ENCODE measurements at regions not wholly inside any gene's neighbourhood (a gene's known extent, or its start where the extent isn't known, plus 50 kb on each side); places are given as distances from the start of the nearest gene placed in this dataset.

DNA sequence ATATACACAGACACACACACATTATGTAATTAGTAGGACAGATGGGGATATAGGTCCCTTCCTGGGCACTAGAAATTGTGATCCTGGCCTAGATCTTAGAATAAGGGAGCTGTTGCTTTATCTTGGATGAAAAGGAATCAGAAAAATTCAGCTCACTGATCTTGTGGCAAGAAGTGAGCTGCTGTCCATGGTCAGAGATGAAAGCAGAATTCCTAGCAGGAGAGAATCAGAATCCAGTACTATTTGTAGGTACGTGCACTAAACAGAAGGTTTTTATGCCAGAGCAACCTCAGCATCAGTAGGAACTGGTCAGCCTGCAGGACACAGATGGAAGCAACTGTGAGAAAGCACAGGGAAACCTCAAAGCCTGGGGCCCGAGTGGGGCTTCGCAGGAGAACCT is 549.2 kb upstream of the POM121L12 start:
- TF ChIP-seq EZH2 (IDR thresholded peaks at IDR 0.05; ENCODE audit: low read depth, low read length, severe bottlenecking), result no peak
- TF ChIP-seq CTCF (IDR thresholded peaks at IDR 0.05; ENCODE audit: control extremely low read depth in 1 of 3, insufficient read depth in 1 of 3, low read depth in 1 of 3, low read length in 3 of 3), result no peak
- no peak for TF ChIP-seq POLR2A (IDR thresholded peaks at IDR 0.05; ENCODE audit: control extremely low read depth in 1 of 2, low read depth in 2 of 2, low read length in 2 of 2)
- TF ChIP-seq RAD21 (IDR thresholded peaks at IDR 0.05 in 1 of 2, conservative IDR thresholded peaks at IDR 0.05 in 1 of 2; ENCODE audit: low read depth in 2 of 2, low read length in 2 of 2), result no peak
- no peak for TF ChIP-seq TAF7 (optimal IDR thresholded peaks at IDR 0.05; ENCODE audit: borderline replicate concordance, low read depth, low read length)
- TF ChIP-seq, protein P1, sequence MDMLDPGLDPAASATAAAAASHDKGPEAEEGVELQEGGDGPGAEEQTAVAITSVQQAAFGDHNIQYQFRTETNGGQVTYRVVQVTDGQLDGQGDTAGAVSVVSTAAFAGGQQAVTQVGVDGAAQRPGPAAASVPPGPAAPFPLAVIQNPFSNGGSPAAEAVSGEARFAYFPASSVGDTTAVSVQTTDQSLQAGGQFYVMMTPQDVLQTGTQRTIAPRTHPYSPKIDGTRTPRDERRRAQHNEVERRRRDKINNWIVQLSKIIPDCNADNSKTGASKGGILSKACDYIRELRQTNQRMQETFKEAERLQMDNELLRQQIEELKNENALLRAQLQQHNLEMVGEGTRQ (IDR thresholded peaks at IDR 0.05; ENCODE audit: low read length), result no peak
- no peak for TF ChIP-seq CEBPB (IDR thresholded peaks at IDR 0.05; ENCODE audit: low read depth, low read length)
- no peak for TF ChIP-seq JUND (IDR thresholded peaks at IDR 0.05; ENCODE audit: low read length)
- no peak for TF ChIP-seq GABPA (IDR thresholded peaks at IDR 0.05; ENCODE audit: borderline replicate concordance, insufficient read depth, low read length)
- no peak for TF ChIP-seq POU5F1 (IDR thresholded peaks at IDR 0.05; ENCODE audit: low read depth, low read length)
- no peak for TF ChIP-seq HDAC6 (IDR thresholded peaks at IDR 0.05; ENCODE audit: low read depth, low read length)
- no peak for TF ChIP-seq POLR2AphosphoS5 (IDR thresholded peaks at IDR 0.05; ENCODE audit: low read depth, low read length)
- TF ChIP-seq JUN (IDR thresholded peaks at IDR 0.05; ENCODE audit: low read depth, low read length), result no peak
- TF ChIP-seq ZNF274 (IDR thresholded peaks at IDR 0.05; ENCODE audit: borderline replicate concordance, extremely low read depth, low read length), result no peak

Data from H1 (cell line).